ENCODE measurements at regions not wholly inside any gene's neighbourhood (a gene's known extent, or its start where the extent isn't known, plus 50 kb on each side); places are given as distances from the start of the nearest gene placed in this dataset.

- no CpG with 5 or more reads among the region's 2 CpGs for WGBS, 2 experiments (ENCODE audit: extremely low coverage in 2 of 2, insufficient read length in 1 of 2)
- Histone ChIP-seq H4K91ac (ENCODE audit: insufficient read depth, low read depth, low read length) (no peak overlapping the region), H3K4ac (ENCODE audit: low read depth, low read length) (no peak overlapping the region), H2BK120ac (ENCODE audit: low read depth, low read length) (no peak overlapping the region), H3K14ac (replicated peaks; ENCODE audit: low read depth, low read length) (no peak overlapping the region), H3K18ac (ENCODE audit: low read depth, low read length) (no peak overlapping the region), H3K9ac (ENCODE audit: low read depth, low read length) (no peak overlapping the region), H2BK20ac (ENCODE audit: low read depth, low read length) (no peak overlapping the region), H3K27me3 (ENCODE audit: control insufficient read depth, insufficient read depth, low read length) (no peaks in the 10 kb centered on the region), H3K4me2 (ENCODE audit: low read depth, low read length) (no peak overlapping the region), H4K8ac (ENCODE audit: low read depth in 2 of 2, low read length in 2 of 2) (no peak overlapping the region), H3K36me3 (ENCODE audit: control insufficient read depth, insufficient read depth, low read length) (no peaks in the 10 kb centered on the region), H2AFZ (replicated peaks; ENCODE audit: low read length, poor library complexity) (no peak overlapping the region), H2AK9ac (replicated peaks; ENCODE audit: low read depth, low read length, poor library complexity) (no peak overlapping the region), H3K56ac (ENCODE audit: extremely low read depth, insufficient read depth, low read length) (no peak overlapping the region), H3K79me1 (ENCODE audit: low read depth in 1 of 2, low read length in 2 of 2) (no peaks in the 10 kb centered on the region), H4K5ac (ENCODE audit: low read depth, low read length) (no peak overlapping the region), H3K23ac (ENCODE audit: low read depth, low read length) (no peak overlapping the region), H3K4me1 (ENCODE audit: control insufficient read depth, insufficient read depth, low read length) (no peaks in the 10 kb centered on the region; the same call in 1 of the 2 replicates), H3K9me1 (ENCODE audit: insufficient read depth, low read length) (no peaks in the 10 kb centered on the region), H2BK5ac (ENCODE audit: low read depth, low read length, poor library complexity, severe bottlenecking) (no peak overlapping the region), H4K20me1 (ENCODE audit: insufficient read depth, low read length) (no peaks in the 10 kb centered on the region), H2AK5ac (ENCODE audit: low read depth, low read length) (no peak overlapping the region), H3K27ac (ENCODE audit: insufficient read depth, low read length) (no peak overlapping the region), H3K9me3 (ENCODE audit: control insufficient read depth, insufficient read depth, low read length) (no peaks in the 10 kb centered on the region), H3K4me3 (ENCODE audit: insufficient read depth, low read depth, low read length) (no peak overlapping the region), H2BK15ac (ENCODE audit: low read depth, low read length) (no peak overlapping the region)
- intact Hi-C loops (cut with micrococcal nuclease): no loop called here
- ChIA-PET CTCF (no interaction called here), POLR2A (ENCODE audit: unreplicated experiment) (no interaction called here)
- no TSS peak for BruUV-seq (replicated peaks)
- dilution Hi-C loops (cut with HindIII; ENCODE audit: low sequenced_read_pairs, unreplicated experiment): no loop called here
- in situ Hi-C loops (cut with MboI; ENCODE audit: low sequenced_read_pairs): no loop called here
- DNase-seq (no peak), ATAC-seq (ENCODE audit: low read depth) (no peak)
- TF ChIP-seq RFX5 (IDR thresholded peaks at IDR 0.05; ENCODE audit: low read depth, low read length) (no peak), MAFK (IDR thresholded peaks at IDR 0.05; ENCODE audit: low read depth, low read length) (no peak), MXI1 (IDR thresholded peaks at IDR 0.05; ENCODE audit: borderline replicate concordance, low read depth, low read length) (no peak), RCOR1 (IDR thresholded peaks at IDR 0.05; ENCODE audit: insufficient replicate concordance, low read length) (no peak), NFE2L2 (IDR thresholded peaks at IDR 0.05; ENCODE audit: low read depth, low read length) (no peak), SMC3 (IDR thresholded peaks at IDR 0.05; ENCODE audit: low read depth, low read length) (no peak), USF2 (IDR thresholded peaks at IDR 0.05; ENCODE audit: low read depth, low read length) (no peak), BHLHE40 (IDR thresholded peaks at IDR 0.05; ENCODE audit: low read depth, low read length) (no peak), CEBPB (IDR thresholded peaks at IDR 0.05; ENCODE audit: low read depth, low read length) (no peak), CTCF (conservative IDR thresholded peaks at IDR 0.05; ENCODE audit: low read depth, low read length) (no peak), RAD21 (IDR thresholded peaks at IDR 0.05; ENCODE audit: low read length) (no peak), CHD1 (IDR thresholded peaks at IDR 0.05; ENCODE audit: low read depth, low read length) (no peak), MAZ (IDR thresholded peaks at IDR 0.05; ENCODE audit: borderline replicate concordance, low read depth, low read length) (no peak), FOS (IDR thresholded peaks at IDR 0.05; ENCODE audit: low read depth, low read length) (no peak), POLR2A (IDR thresholded peaks at IDR 0.05; ENCODE audit: low read depth, low read length) (no peak)
- TF ChIP-seq, protein P1, sequence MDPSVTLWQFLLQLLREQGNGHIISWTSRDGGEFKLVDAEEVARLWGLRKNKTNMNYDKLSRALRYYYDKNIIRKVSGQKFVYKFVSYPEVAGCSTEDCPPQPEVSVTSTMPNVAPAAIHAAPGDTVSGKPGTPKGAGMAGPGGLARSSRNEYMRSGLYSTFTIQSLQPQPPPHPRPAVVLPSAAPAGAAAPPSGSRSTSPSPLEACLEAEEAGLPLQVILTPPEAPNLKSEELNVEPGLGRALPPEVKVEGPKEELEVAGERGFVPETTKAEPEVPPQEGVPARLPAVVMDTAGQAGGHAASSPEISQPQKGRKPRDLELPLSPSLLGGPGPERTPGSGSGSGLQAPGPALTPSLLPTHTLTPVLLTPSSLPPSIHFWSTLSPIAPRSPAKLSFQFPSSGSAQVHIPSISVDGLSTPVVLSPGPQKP (IDR thresholded peaks at IDR 0.05; ENCODE audit: borderline replicate concordance, low read depth, low read length): no peak
Observed at GRCh38 chr7:46781901-46782439, 799.9 kb downstream of the TNS3 start.

Measured in IMR-90 (cell line).